ENCODE measurements at regions not wholly inside any gene's neighbourhood (a gene's known extent, or its start where the extent isn't known, plus 50 kb on each side); places are given as distances from the start of the nearest gene placed in this dataset.

- DNase-seq = no peak
These were observed 522.6 kb downstream of the TDRD15 start for GRCh38 chr2:21646345-21646744.

DNA sequence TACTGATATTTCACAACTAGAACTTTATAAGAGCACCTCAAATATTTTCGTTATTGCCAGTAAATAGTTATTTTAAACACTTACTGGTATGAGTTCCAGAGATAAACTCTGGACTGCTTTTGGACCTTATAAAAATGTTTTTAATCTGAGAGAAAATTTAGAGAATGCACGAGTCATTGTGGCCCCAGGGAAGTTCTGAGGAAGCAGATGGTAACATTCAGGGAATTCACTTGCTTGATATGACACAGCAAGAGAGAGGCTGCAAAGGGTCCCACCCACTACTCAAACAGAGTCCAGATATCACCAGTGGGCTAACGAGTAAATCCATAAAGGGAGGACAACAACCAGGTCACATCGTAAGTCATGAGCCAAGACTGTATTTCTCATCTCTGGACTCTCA is 526.8 kb downstream of the TDRD15 start:
- no peak for DNase-seq

GRCh38 chr2:21655136-21655535 is 531.4 kb downstream of the TDRD15 start:
- DNase-seq = no peak

- DNase-seq = no peak
These were observed 532.7 kb downstream of the TDRD15 start for GRCh38 chr2:21656330-21657075.

GRCh38 chr2:21657445-21657844 is 533.7 kb downstream of the TDRD15 start:
- no peak for DNase-seq

- DNase-seq = no peak
These were observed 534.5 kb downstream of the TDRD15 start for GRCh38 chr2:21658269-21658668.

DNA sequence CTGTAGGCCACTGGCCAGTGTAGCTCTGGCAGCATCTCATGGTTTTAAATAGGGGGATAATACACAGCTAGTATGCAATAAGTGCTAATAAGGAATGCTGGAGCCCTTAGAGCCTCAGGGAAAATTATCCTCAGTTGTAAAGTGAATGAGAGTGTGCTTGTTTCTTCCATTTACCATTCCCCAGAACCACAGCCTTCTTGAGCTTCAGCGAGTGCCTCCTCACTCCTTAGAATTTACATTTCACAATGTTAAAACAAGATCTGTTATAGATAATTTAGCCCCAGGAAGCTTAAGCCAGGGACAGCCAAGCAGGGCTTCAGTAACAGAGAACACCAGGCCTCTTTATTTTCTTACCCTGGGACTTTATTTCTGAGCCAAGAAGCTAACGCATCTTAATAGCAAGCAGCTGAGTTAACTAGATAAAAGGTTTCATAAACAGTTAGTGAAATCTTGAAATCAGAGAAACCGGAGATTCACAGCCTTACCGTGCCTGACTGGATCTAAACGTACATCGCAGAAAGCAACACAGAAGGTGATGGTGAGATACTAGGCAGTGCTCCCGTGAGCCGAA is 535.2 kb downstream of the TDRD15 start:
- no peak for DNase-seq

DNA sequence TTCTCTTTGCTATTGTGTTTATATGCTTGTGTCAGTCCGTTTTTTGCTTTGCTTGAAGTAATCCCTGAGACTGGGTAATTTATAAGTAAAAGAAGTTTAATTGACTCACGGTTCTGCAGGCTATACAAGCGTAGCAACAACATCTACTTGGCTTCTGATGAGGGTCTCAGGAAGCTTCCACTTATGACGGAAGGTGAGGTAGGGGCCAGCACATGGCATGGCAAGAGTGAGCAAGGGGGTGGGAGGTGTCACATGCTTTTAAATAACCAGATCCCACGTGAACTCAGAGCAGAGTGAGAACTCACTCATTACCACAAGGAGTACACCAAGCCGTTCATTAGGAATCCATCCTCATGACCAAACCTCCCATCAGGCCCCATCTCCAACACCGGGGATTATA is 540.3 kb downstream of the TDRD15 start:
- DNase-seq = no peak

DNA sequence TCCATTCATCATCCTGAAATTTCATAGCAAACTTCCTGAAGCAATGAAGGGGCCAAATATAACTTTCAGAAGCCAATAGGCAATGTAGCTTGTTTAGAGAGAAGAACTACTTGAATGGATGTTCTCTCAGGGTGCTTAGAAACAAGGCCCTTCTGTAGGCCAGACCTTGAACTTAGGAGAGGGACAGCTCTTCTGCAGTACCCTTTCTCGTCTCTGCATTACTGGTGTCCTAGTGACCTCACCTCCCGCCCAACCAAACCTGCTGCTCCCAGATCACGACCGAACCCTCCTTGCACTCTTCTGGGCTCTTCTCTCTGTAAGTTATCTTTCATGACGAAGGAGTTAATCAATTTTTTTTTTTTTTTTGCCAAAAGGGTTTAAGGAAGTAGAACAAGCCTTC is 543.9 kb downstream of the TDRD15 start:
- DNase-seq = no peak

GRCh38 chr2:21668078-21668710 is 544.4 kb downstream of the TDRD15 start:
- no peak for DNase-seq

DNA sequence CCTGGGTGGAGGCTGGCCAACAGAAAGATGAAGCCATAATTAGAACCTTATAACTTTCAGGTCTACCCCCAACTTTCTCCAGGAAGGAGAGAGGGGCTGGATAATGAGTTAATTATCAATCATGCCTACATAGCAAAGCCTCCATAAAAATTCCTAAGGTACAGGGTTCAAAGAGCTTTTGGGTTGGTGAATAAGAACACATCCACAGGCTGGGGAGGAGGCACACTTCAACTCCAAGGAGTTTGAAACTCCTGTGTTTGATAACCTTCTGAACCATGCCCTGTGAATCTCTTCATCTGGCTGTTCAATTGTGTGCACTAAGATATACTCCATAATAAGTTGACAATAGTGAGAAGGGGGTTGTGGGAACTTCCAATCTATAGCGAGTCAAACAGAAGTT is 552.3 kb downstream of the TDRD15 start:
- no peak for DNase-seq

- DNase-seq = no peak
These were observed 552.9 kb downstream of the TDRD15 start for GRCh38 chr2:21676676-21677075.

DNA sequence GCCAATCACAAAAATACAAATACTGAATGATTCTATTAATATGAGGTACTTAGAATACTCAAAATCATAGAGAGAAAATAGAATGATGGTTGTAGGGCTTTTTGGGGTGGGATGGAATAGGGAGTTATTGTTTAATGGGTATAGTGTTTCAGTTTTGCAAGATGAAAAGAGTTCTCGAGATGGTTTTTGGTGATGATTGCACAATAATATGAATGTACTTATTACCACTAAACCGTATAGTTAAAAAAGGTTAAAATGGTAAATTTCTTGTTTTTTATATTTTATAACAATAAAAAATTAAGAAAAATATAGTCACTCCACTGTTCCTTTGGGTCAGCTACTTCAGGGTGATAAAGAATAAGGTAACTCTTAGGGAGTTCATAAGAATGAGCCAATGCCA is 560.1 kb downstream of the TDRD15 start:
- no peak for DNase-seq

- DNase-seq = no peak
These were observed 563.8 kb downstream of the TDRD15 start for GRCh38 chr2:21687589-21687988.

GRCh38 chr2:21690005-21690404 is 566.2 kb downstream of the TDRD15 start:
- DNase-seq = no peak

DNA sequence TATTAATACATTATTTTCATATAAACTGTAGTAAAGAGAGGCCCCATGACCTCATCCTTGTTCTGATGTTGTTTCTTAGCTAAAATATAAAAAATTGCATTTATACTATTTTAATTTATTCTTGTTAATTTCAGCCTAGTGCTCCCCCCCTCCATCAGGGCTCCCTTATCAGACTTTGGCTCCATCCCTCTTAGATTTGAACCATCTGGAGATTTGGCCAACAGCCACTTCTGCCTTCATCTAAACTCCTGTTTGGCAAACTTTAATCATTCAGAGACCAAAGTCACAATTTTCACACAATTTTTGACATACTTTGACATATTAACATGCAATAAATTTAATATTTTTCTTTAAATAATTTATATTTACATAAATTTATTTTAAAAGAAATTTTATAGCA is 569.3 kb downstream of the TDRD15 start:
- no peak for DNase-seq

DNA sequence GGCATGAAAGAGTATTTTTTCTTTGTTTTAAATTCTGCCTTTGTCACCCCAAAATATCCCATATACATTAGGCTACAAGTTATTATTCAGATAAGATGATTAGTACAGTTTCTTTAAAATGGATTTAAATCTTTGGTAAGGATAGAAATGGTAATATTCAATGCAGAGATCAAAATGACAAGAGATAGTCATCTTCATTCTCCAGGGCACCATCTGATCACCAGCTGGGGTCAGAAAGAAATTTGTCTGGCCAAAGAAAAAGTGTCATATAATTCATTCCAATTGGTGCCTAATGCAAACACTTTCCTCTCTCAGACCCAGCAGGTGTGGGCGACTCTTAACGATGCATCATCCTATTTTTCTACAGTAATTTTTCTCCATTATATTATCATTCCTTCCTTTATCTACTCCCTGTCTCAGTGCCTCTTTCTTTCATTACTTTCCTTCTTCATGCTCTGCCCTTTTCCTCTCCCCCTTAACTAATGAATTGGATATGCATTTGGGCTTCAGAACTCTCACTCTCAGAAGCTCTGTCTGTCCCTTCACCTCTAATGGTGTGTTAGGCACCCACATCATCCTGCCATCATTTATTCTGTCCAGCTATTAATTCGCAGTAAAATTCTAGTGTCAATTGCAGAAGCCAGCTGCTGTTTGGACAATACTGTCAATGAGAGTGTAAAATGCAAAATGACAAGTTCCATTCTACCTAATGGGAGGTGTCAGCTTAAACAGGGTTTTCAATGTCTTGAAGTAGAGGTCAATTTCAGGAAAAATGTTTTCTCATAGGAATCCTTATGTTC is 570.5 kb downstream of the TDRD15 start:
- DNase-seq = no peak

DNA sequence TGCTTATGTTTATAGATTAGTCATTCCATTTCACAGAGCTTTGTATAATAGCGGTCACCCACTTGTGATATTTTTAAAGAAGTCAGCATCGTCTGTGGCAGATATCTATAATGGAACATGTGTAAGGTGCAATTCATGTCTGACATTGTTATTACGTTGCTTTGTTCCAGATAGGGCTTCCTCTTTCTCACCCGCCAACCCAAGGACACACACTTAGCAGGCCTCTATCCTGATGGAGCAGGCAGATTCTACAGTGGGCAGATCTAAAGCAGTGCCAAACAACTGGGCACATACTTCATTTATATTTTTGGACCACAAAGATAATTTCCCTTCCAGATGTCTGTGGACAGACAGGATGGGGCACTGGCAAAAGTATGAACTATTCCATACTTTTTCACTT is 573.1 kb downstream of the TDRD15 start:
- no peak for DNase-seq

GRCh38 chr2:21700644-21701043 is 576.9 kb downstream of the TDRD15 start:
- no peak for DNase-seq

DNA sequence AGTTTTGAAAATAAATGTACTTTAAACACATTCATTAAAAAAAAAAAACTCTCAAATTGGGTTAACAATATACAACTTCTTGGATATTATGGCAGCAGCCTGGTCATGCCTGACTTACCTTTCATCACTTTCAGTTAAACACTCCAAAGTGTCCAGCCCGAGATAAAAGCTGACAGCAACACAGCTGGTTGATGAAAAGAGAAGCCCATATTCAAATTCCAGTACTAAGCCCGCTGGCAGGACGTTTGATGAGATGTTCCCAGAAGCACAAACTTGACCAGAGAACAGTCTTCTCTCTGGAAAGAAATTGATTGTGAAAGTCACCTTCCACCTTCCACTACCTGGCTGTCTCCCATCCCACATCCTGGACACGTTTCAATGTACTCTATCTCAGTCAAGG is 586.3 kb downstream of the TDRD15 start:
- DNase-seq = no peak

- DNase-seq = no peak
These were observed 586.7 kb downstream of the TDRD15 start for GRCh38 chr2:21710496-21710895.

DNA sequence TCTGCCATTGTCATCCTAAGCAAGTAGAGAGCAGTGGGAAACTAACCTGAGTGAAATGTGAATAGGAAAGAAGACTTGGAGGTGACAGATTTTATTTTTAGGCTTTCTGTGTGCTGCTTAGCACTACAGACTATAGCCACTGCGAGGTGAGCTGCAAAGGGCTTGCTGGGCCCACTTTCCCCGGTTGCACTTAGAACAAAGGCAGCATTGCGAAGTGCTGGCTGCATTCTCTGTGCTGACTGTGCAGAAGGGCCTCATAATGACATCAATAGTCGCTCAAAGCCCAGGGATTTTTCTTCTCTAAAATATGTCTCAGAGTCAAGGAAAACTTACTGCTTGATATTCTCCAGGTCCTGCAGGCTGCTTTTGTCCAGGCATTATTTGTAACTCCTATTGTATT is 592.1 kb downstream of the TDRD15 start:
- no peak for DNase-seq

DNA sequence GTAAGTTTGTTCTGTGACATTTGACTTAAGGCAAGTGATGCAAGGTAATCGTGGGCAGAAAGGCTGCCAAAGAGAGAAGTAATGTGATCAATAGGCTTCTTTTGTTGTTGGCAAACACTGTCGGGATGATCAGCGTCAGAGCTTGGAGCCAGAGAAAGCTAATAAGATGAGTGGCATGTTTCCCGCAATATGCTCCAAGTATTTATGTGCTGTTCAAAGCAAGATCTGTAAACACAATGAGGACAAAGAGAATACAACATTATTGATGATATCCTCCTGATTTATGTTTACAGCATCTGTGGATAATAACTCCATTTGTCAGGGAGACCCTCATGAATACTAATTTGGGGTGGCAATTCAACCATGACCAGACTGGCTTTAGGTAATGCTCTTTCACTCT is 603.3 kb downstream of the TDRD15 start:
- no peak for DNase-seq

GRCh38 chr2:21728133-21728532 is 604.4 kb downstream of the TDRD15 start:
- no peak for DNase-seq
